Vagina (tissue), 2 donors: ENCODE measurements at regions not wholly inside any gene's neighbourhood (a gene's known extent, or its start where the extent isn't known, plus 50 kb on each side); places are given as distances from the start of the nearest gene placed in this dataset.

Source experiments
- POLR2A ChIP-seq, 2 donors: fragments of 450-650 bp; IDR thresholded peaks; one replicate each; pipeline ENCODE4 v1.6.1; 2017; ENCODE audit warnings: antibody characterized with exemption in 2 of 2, mild to moderate bottlenecking in 2 of 2, moderate library complexity in 2 of 2
- POLR2AphosphoS5 ChIP-seq, 2 donors: sonication (generic); formaldehyde crosslinking; IDR thresholded peaks; one replicate each; pipeline ENCODE4 v1.9.0; 2017; ENCODE audit warnings: antibody characterized with exemption in 2 of 2, mild to moderate bottlenecking in 2 of 2, low read depth in 1 of 2; ENCODE audit not compliant: insufficient read depth in 1 of 2
- TF ChIP-seq, protein P1 (sequence below), 3 experiments: fragments of 450-650 bp in 2 of 3; fragments of 200-600 bp in 1 of 3; sonication (generic) in 1 of 3; IDR thresholded peaks; one replicate each; pipeline ENCODE4 v1.5.1; 2017 to 2019; ENCODE audit warnings: antibody characterized with exemption in 3 of 3, mild to moderate bottlenecking in 2 of 3, moderate library complexity in 2 of 3

GRCh38 chr22:34019190-34019845, 99.0 kb upstream of the LARGE1 start:
- TF ChIP-seq, protein P1, sequence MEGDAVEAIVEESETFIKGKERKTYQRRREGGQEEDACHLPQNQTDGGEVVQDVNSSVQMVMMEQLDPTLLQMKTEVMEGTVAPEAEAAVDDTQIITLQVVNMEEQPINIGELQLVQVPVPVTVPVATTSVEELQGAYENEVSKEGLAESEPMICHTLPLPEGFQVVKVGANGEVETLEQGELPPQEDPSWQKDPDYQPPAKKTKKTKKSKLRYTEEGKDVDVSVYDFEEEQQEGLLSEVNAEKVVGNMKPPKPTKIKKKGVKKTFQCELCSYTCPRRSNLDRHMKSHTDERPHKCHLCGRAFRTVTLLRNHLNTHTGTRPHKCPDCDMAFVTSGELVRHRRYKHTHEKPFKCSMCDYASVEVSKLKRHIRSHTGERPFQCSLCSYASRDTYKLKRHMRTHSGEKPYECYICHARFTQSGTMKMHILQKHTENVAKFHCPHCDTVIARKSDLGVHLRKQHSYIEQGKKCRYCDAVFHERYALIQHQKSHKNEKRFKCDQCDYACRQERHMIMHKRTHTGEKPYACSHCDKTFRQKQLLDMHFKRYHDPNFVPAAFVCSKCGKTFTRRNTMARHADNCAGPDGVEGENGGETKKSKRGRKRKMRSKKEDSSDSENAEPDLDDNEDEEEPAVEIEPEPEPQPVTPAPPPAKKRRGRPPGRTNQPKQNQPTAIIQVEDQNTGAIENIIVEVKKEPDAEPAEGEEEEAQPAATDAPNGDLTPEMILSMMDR (IDR thresholded peaks at IDR 0.05), result no peak
- TF ChIP-seq POLR2A (IDR thresholded peaks at IDR 0.05) (no peak), POLR2AphosphoS5 (IDR thresholded peaks at IDR 0.05; ENCODE audit: insufficient read depth in 1 of 2, low read depth in 1 of 2) (no peak)
